Amygdala (tissue), 56 donors: ENCODE measurements at regions not wholly inside any gene's neighbourhood (a gene's known extent, or its start where the extent isn't known, plus 50 kb on each side); places are given as distances from the start of the nearest gene placed in this dataset.
"Not testable (repeated sequence)": the region's sequence is repeated elsewhere in the genome, so short reads cannot be mapped to it uniquely, and the experiment has no call there.

Experiments
- DNase-seq, 56 donors: peaks; one replicate each; lab custom pipeline; 2025; lab: John Stamatoyannopoulos, UW

DNA sequence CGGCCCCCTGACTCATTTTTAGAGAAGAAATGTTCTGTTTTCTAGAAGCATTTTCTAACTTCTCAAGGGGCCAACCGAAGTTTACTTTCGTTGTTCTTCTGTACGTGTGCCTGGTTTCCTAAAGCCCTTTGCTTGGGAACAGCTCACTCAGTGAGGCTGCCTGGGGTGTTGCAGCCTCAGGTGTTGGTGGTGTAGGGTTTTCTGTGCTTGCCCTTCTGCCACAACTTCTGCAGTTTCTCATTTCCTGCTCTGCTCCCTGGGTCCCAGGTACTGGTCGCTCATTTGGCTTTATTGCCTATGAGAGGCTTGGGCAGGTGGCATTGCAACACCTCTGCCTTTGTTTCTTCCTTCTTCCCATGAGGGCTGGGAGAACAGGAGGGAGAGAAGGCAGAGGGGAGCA lies 278.3 kb downstream of the SOX4 start:
- DNase-seq, result no peak

DNA sequence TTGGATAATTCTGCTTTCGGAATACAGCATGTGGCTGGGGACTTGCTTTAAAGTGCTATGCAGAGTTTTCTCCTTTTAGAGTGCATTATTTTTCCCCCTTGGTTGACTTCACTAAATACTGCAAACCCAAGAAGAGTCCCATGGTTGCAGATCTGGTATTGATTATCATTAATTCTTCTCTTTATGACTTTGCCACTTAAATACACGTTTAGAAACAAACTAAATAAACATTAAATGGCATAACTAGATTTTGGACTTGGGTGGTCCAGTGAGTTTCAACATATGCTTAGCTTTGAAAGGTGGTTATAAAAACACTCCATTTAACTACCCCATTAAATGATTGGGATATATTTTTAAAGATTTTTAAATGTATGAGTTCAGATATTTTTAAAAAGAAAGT lies 279.2 kb downstream of the SOX4 start:
- DNase-seq, result no peak

DNA sequence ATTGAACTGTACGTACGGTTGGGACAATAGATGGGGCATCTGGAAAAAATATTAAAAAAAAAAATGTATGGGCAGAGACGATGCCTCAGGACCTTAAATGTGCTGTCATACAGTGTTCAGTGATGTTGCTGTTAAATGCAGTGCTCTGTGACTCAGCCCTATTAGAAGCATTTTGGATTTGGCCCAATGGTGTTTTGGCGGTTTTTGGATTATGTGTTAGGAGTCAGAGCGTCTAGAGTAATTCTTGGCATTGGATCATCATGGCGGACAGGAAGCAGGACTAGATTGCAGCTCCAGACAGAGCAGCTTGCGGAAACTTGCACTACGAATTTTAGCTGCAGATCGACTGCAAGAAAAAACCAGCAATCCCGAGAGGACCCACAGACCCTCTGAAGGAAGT lies 280.0 kb downstream of the SOX4 start:
- DNase-seq, result no peak

DNA sequence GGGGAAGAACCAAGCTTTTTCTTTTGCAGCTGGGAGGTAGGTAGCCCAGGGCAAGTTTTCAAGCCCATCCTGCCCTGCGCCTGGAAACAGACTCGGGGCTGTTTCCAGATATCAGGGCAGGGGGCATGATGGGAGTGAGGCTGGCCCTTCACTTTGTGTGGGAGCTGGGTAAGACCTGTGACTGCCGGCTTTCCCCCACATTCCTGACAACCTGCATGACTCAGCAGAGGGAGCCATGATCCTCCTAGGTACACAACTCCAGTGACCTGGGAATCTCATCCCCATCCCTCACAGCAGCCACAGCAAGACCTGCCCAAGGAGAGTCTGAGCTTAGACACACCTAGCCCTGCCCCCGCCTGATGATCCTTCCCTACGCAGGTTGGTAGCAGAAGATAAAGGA lies 280.8 kb downstream of the SOX4 start:
- DNase-seq, result no peak

DNA sequence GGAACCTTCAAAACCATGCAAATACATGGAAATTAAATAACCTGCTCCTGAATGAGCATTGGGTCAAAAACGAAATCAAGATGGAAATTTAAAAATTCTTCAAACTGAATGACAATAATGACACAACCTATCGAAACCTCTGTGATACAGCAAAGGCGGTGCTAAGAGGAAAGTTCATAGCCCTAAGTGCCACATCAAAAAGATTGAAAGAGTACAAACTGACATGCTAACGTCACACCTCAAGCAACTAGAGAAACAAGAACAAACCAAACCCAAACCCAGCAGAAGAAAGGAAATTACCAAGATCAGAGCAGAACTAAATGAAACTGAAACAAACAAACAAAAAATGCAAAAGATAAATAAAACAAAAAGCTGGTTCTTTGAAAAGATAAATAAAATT lies 283.5 kb downstream of the SOX4 start:
- not testable (repeated sequence) for DNase-seq

DNA sequence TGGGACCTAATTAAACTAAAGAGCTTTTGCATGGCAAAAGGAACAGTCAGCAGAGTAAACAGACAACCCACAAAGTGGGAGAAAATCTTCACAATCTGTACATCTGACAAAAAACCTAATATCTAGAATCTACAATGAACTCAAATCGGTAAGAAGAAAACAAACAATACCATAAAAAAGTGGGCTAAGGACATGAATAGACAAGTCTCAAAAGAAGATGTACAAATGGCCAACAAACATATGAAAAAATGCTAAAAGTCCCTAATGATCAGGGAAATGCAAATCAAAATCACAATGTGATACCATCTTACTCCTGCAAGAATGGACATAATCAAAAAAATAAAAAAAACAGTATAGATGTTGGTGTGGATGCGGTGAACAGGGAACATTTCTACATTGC lies 286.7 kb downstream of the SOX4 start:
- DNase-seq, result not testable (repeated sequence)

DNA sequence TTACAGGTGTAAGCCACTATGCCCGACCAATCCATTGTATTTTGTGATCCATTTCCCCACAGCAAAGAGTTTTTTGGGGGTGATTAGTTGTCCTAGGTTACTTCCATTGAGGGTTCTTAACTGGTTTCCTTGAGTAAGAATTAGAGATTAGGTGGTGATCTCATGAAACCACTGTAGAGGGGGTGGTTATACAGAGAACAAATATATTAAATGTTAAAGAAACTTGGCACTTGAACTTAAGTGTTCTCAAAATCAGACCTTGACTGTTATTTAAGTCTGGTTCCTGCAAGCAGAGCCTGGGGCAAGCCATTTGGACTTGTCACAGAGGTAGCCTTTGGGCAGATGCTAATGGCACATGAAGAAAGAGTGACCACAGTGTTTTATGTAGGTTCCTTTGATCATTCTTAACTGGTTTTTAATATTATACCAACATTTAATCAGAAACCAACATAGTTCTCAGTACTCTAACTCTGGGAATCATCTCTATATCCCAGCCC lies 288.5 kb downstream of the SOX4 start:
- DNase-seq, result no peak

DNA sequence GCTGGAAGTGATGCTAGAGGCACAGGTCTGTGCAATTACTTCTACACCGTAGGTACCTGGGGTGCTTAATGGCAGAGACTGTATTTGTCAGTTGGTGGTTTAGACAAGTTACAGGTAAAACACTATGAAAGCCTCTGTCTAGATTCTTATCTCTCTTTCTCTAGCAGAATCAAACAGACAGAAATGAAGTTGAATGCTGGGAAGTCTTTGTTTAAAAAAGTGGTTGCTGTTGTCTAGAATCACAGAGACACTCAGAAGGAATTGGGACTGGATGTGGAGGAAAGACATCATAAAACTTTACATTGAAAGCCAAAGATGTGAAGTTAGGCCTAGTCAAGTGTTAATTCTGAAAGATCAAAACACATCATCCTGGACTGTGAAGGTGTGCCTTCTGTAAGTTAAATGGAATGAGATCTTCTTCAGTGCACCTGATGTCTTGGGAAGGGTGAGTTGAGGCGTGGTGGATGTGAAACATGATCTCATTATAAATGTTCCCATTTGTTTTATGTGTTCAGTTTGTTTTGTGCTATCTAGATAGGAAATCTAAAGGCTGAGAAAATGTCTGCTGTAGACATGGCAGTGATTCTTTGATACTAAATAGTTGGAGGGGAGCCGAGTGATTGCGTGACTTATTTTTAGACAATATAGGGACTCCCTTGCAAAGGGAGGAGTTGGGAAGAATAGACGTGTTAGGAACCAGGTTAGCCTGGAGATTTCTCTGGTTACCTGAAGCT lies 290.2 kb downstream of the SOX4 start:
- no peak for DNase-seq

DNA sequence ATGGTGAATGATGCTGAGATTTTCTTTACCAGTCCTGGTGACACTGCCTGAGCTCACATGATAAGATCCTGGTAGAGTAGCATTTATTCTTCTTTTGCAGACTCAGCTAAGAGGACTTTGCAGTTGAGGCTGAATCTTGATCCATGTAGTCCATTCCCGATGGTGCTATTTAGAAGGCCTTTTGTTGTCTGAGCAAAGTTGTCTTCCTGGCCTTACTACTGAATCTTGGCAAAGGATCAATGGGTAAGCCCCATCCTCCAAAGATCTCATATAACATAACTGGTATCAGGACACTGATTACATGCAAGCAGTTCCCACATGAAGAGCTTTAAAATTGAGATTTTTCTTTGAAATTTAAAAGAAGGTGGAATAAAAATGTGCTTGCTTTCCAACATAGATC lies 291.6 kb downstream of the SOX4 start:
- DNase-seq, result no peak

DNA sequence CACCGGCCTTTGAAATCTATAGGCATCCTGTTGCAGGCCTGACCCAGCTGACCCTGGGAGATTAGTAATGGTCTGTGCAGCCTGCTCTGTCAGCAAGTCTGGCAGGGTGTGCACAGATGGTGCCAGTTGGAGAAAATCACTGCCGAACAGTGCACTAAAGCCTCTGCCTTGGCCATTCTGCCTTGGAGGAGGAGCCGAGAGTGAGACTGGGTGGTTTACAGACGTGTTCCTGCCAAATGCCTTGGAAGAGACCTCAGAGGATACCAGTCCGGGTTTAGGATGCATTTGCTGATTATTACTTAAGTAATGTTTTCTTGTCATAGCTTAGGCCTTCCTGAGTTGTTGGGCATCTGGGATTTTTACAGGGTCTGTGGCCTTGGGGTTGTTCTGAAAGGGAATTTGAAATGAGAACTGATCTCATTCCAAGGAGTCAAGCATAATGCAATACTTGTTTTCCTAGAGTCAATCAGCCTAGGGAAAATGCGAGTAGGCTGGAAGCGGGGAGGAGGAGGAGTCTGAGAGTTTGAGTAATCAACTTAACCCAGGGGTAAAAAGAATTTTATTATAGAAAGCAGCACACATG lies 292.1 kb downstream of the SOX4 start:
- DNase-seq, result peak in 48 of 56 donors; percentile 2 to 66 (median 24)

DNA sequence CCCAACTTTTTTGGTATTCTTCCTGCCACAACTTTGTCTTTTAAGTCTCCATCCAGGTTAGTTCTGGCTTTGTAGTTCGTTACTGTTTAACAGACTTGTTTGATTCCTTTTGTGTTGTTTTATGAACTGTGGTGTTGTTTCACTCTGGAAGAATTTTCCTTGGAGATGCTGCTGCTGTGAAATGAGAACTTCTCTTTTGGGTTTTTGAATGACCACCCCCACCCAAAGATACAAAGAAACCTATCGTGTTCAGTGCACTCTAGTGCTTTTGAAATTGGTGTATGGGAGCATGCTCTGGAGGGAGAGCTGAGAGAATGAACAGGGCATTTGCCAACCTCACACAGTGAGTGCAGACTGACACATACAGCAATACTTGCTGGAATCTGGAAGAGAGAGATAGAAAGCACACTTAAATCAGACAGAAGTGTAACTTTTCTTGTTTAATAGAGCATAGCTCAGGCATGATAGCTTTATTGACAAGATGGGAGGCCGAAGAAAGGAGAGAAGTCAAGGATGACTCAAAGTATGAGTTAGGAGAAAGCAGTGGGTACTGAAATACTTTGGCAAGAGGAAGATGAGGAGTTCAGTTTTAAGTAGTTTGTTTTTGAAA lies 293.1 kb downstream of the SOX4 start:
- DNase-seq, result no peak

DNA sequence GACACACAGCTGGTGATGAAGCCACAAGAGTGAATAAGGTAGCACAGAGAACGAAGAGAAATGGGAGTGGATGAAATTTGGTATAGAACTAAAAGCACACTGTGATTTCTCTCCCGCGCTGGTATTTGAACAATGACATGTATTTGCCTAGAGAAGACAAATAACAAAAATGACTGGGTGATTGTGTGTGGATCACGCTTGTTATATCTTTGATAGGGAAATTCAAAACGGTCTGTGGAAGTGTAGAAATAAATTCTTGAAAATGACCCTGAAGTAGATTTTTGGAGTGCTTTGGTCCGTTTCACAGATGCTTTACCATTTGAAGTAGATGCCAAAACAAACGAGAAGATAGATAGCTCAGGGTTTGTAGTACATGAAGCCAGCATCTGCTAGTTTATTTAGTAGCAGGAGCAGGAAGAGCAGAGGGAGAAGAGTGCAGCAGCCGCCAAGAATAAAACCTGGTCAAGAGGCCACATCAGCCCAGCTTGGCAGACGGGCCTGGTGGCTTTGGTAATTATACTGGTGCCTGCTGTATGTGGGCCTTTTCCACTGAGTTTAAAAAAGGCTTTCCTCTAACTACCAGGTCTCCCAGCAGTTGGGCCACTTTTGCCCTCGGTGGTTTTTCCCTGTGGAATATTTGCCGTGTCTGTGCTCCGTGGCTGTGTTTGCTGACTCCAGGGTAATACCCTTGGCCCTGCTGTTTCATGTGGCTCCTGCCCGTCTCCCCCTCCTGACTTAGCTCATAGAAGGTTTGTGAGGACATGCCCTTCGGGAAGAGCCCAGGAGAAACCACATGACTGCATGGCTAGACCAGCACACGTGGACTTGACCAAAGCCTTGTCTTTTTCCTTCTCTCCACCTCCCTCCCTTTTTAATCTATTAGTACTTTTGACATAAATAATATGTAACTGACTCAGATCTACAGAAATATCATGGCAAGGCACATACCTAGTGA lies 294.0 kb downstream of the SOX4 start:
- DNase-seq, result no peak

DNA sequence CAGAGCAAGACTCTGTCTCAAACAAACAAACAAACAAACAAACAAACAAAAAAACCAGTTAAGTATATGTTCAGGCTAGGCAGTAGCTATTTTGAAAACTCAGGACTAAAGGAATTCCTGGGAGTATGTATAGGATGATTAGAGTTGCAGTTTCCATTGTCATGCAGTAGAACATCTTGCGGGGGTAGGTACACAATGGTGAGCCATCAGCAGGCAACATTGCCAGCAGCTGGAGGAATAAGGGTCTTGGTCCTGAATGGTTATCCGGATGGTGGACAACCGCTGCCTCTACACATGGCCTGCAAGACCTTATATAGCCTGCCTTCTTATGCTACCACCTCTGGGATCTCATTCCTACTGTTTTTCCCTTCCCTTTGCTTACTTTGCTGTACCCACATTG lies 297.5 kb downstream of the SOX4 start:
- DNase-seq, result no peak

DNA sequence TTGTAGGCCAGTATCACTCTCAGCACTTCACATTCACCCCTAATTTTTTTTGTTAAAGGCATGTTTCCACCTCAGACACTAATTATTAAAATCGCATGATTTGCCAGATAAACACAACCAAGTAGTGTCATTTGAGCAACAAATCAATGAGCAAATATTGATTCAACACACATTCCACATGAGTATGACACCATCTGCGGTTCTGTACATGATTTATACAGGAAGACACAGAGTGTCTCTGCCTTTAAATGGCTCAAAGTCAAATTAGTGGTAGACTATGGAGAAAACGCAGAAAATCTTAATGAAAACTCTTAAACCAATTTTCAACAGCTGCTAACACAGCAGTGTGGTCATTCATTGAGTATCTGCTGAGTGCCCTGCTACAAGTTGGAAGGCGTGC lies 300.2 kb downstream of the SOX4 start:
- no peak for DNase-seq

DNA sequence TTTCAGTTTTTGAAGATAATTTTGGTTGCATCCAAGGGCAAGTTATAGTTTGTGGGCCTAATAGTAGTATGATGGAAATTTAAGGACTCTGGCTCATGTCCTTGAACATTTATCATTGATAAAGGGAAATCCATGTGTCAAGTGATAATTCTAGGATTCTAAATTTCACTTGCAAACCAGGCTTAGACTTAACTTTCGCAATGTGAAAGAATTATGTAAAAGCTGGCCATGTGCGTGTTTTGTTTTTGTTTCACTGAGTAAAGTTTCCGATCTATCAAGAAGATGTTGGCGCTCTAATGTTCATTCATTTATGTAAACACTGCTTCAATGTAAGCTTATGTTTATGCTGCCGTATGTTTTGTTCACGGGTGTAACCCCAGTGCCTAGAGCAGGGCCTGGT lies 302.0 kb downstream of the SOX4 start:
- DNase-seq, result no peak

DNA sequence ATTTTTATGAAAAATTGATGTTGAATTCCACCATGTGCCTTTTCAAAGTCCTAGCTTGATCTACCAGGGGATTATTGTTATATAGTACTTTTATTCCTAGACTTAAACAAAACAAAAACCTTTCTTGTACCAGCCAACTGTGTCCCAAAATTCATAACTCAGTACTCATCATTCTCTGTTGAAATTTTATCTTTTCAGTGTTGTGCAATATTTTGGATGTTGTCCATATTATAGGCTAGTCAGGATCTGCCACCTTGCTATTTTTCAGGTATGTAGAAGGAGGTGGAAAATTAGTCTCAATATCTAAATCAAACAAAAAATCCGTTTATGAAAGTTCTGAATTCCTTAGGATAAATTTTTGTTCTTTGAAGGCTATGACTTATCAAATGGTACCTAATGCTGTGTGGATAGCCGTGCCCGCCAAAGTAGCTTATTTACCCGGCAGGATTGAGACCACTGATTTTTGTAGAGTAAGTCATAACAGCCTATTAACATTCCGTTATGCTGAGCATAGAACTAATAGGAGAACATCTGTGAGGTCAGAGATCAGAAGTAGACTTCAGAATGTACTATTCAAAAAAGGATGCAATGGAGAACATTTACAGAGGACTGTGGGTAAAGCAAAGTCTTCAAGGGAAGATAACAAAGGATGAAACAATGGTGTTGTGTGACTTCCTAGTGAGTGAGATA lies 304.7 kb downstream of the SOX4 start:
- DNase-seq, result no peak

DNA sequence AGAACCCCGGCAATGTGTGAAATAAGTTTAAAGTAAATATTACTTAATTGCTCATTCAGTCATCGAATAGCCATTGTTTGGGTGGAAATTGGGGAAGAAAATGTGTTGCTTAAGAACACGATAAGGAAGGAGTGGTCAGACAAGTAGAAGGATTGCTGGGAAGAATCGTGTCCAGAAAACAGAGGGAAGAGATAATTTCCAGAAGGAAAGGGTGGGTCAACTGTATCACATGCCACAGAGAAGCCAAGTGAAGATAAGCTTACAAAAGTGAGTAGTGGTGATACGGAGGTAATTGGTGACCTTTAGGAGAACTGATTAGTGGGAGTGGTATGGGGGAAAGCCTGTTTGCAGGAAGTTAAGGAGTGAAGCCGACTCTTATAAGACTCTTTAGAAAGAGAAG lies 306.2 kb downstream of the SOX4 start:
- no peak for DNase-seq

DNA sequence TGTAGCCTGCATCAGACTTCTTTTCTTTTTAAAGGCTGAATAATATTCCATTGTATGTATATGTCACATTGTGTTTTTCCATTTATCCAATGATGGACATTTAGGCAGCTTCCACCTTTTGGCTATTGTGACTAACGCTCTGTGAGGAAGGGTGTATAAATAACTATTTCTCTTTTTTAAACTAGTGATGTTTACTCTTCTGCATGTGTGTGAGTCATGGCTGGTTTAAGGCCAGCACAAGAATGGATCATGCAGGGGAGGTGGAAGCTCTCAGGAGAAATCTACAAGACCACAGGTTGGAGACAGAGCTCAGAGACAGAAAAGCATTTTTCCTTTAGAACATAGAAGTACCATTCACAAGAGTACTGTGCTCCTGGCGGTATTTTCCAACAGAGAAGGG lies 307.2 kb downstream of the SOX4 start:
- DNase-seq, result no peak

DNA sequence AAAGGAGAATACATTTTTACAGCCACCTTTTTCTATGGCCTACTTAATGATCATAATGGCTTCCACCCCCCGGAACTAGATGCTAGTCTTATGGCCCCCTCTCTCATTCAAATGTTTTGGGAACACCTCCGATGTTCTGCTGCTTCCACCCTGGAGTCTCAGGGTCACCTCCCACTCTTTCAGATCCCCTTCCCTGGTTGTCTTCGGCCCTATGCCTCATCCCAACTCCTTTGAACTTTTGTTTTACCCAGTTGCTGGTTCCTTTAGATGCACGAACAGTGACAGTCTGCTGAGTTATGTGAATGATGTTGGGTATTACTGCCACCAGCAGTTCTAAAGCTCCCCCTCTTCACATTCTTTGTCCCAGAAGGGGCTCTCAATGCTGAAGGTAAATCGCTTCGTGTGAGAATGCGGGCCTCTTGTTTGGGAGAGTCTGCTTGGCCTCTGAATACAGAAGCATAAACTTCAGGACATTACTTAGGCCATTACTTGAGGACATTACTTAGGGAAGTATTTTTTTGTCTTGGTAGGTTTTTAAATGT lies 309.1 kb downstream of the SOX4 start:
- no peak for DNase-seq

DNA sequence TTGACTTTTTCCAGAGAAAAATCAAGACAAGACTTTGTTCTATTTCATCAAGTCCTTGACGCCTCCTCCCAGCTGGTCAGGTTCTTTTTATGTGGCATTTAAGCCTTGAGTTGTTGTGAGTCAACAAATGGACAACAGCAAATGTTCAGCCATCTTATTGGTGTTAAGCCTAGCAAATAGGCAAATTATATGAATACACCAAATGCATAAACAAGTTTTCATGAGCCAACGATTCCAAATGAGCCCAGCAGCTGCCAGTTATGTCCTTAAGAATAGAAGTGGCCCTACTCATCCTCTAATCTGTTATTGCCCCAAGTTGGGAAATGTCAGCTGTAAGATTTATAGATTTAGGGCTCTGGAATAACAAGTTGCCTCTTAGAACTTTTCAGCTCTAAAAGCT lies 312.0 kb downstream of the SOX4 start:
- no peak for DNase-seq
